Suprapubic skin (tissue), 4 donors: ENCODE measurements at regions not wholly inside any gene's neighbourhood (a gene's known extent, or its start where the extent isn't known, plus 50 kb on each side); places are given as distances from the start of the nearest gene placed in this dataset.
A peak's percentile ranks its signal among the peaks of the same experiment; 100 is the strongest.

ENCODE experiments used
- DNase-seq, 2 donors: peaks; one replicate each; pipeline ENCODE4 v3.0.0-alpha.2; 2019; ENCODE audit warnings: low spot score in 2 of 2
- H3K27ac ChIP-seq: fragments of 200-600 bp; sonication (generic); one replicate; pipeline ENCODE4 v1.5.1; 2019
- H3K27me3 ChIP-seq: fragments of 200-600 bp; sonication (generic); one replicate; pipeline ENCODE4 v1.5.1; 2019
- H3K36me3 ChIP-seq: fragments of 200-600 bp; sonication (generic); one replicate; pipeline ENCODE4 v1.5.1; 2019
- H3K4me1 ChIP-seq: fragments of 200-600 bp; sonication (generic); one replicate; pipeline ENCODE4 v1.5.1; 2019
- H3K4me3 ChIP-seq: fragments of 200-600 bp; sonication (generic); one replicate; pipeline ENCODE4 v1.5.1; 2019; ENCODE audit warnings: mild to moderate bottlenecking
- H3K9me3 ChIP-seq: fragments of 200-600 bp; sonication (generic); one replicate; pipeline ENCODE4 v1.5.1; 2019
- CTCF ChIP-seq, 2 donors: fragments of 200-600 bp in 1 of 2; fragments of 450-650 bp in 1 of 2; sonication (generic) in 1 of 2; IDR thresholded peaks; one replicate each; pipeline ENCODE4 v1.5.1; 2016 to 2019; ENCODE audit warnings: antibody characterized with exemption in 2 of 2, mild to moderate bottlenecking in 1 of 2, moderate library complexity in 1 of 2
- EP300 ChIP-seq: sonication (generic); formaldehyde crosslinking; IDR thresholded peaks from one replicate; pipeline ENCODE4 v1.6.1; 2017; ENCODE audit warnings: antibody characterized with exemption
- POLR2A ChIP-seq, 2 donors: fragments of 450-650 bp; IDR thresholded peaks; one replicate each; pipeline ENCODE4 v1.6.1; 2017; ENCODE audit warnings: antibody characterized with exemption in 2 of 2, mild to moderate bottlenecking in 2 of 2, moderate library complexity in 2 of 2
- POLR2AphosphoS5 ChIP-seq, 3 donors: sonication (generic); formaldehyde crosslinking; IDR thresholded peaks; one replicate each; pipeline ENCODE4 v1.6.1; 2017; ENCODE audit warnings: antibody characterized with exemption in 3 of 3
- WGBS: methylation state at CpG from one replicate; pipeline ENCODE4 v1.1.5; 2018; 5-methylcytosine and 5-hydroxymethylcytosine counted together

- Histone ChIP-seq H3K27me3 (no peaks in the 10 kb centered on the region), H3K27ac (no peak overlapping the region), H3K4me3 (no peak overlapping the region), H3K4me1 (no peaks in the 10 kb centered on the region), H3K9me3 (no peaks in the 10 kb centered on the region), H3K36me3 (no peaks in the 10 kb centered on the region)
- no peak for DNase-seq
- TF ChIP-seq CTCF (IDR thresholded peaks at IDR 0.05) (no peak), EP300 (no peak), POLR2A (IDR thresholded peaks at IDR 0.05) (no peak), POLR2AphosphoS5 (IDR thresholded peaks at IDR 0.05) (no peak)
These were observed 142.0 kb downstream of the HNRNPD start for GRCh38 chr4:82231806-82232205.

- H3K9me3 ChIP-seq: no peaks in the 10 kb centered on the region
- no peak for TF ChIP-seq CTCF (IDR thresholded peaks at IDR 0.05)
- no peak for TF ChIP-seq POLR2AphosphoS5 (IDR thresholded peaks at IDR 0.05)
- no peak for TF ChIP-seq POLR2A (IDR thresholded peaks at IDR 0.05)
- no peak for TF ChIP-seq EP300
- no peaks in the 10 kb centered on the region for H3K4me1 ChIP-seq
- no peak for DNase-seq
- no peak overlapping the region for H3K4me3 ChIP-seq
- 57% methylated on average over 4 of the region's 4 CpGs for WGBS
- peak overlapping the region; percentile 44 for H3K27ac ChIP-seq
- no peaks in the 10 kb centered on the region for H3K27me3 ChIP-seq
- H3K36me3 ChIP-seq: no peaks in the 10 kb centered on the region
These were observed 143.5 kb downstream of the HNRNPD start for GRCh38 chr4:82230306-82230705.

- no peak for DNase-seq
- H3K4me3 ChIP-seq: no peak overlapping the region
- 57% methylated on average over 2 of the region's 2 CpGs for WGBS
- H3K27ac ChIP-seq: no peak overlapping the region
- TF ChIP-seq EP300: no peak
- no peak for TF ChIP-seq POLR2AphosphoS5 (IDR thresholded peaks at IDR 0.05)
- no peak for TF ChIP-seq POLR2A (IDR thresholded peaks at IDR 0.05)
- no peak for TF ChIP-seq CTCF (IDR thresholded peaks at IDR 0.05)
- H3K27me3 ChIP-seq: no peaks in the 10 kb centered on the region
- H3K4me1 ChIP-seq: no peaks in the 10 kb centered on the region
- H3K36me3 ChIP-seq: no peaks in the 10 kb centered on the region
- no peaks in the 10 kb centered on the region for H3K9me3 ChIP-seq
These were observed 148.8 kb downstream of the HNRNPD start for GRCh38 chr4:82225030-82225429.

GRCh38 chr4:82223715-82224114 is 150.1 kb downstream of the HNRNPD start:
- TF ChIP-seq CTCF (IDR thresholded peaks at IDR 0.05) (no peak), EP300 (no peak), POLR2A (IDR thresholded peaks at IDR 0.05) (no peak), POLR2AphosphoS5 (IDR thresholded peaks at IDR 0.05) (no peak)
- no peak overlapping the region for H3K4me3 ChIP-seq
- H3K4me1 ChIP-seq: no peaks in the 10 kb centered on the region
- no peaks in the 10 kb centered on the region for H3K9me3 ChIP-seq
- no peak for DNase-seq
- no peaks in the 10 kb centered on the region for H3K27me3 ChIP-seq
- H3K27ac ChIP-seq: no peak overlapping the region
- 26% methylated on average over 4 of the region's 4 CpGs for WGBS
- no peaks in the 10 kb centered on the region for H3K36me3 ChIP-seq

- TF ChIP-seq POLR2AphosphoS5 (IDR thresholded peaks at IDR 0.05): no peak
- TF ChIP-seq POLR2A (IDR thresholded peaks at IDR 0.05): no peak
- no peak for TF ChIP-seq EP300
- TF ChIP-seq CTCF (IDR thresholded peaks at IDR 0.05): no peak
- no peak overlapping the region for H3K27ac ChIP-seq
- no peaks in the 10 kb centered on the region for H3K9me3 ChIP-seq
- H3K4me1 ChIP-seq: no peaks in the 10 kb centered on the region
- 74% methylated on average over 6 of the region's 6 CpGs for WGBS
- DNase-seq: no peak
- no peaks in the 10 kb centered on the region for H3K27me3 ChIP-seq
- H3K4me3 ChIP-seq: no peak overlapping the region
- H3K36me3 ChIP-seq: no peaks in the 10 kb centered on the region
These were observed 154.4 kb downstream of the HNRNPD start for GRCh38 chr4:82219346-82219745.
